Keratinocyte (primary cell): ENCODE measurements at regions not wholly inside any gene's neighbourhood (a gene's known extent, or its start where the extent isn't known, plus 50 kb on each side); places are given as distances from the start of the nearest gene placed in this dataset.

Source experiments
- DNase-seq: peaks from one replicate; pipeline ENCODE4 v3.0.0-alpha.2; 2011; ENCODE audit warnings: low read depth, missing footprints, low spot score
- FAIRE-seq: peaks from 2 replicates; lab custom pipeline; 2011; peaks lifted over from hg19 to GRCh38; lab: Jason Lieb, UNC
- H2AFZ ChIP-seq: 2 replicates; pipeline ENCODE4 v1.6.0; 2012; ENCODE audit warnings: low read length, control low read depth, inconsistent platforms; ENCODE audit not compliant: control insufficient read depth
- H3K27ac ChIP-seq: 2 replicates; pipeline ENCODE4 v1.5.1; 2011; ENCODE audit warnings: low read length; ENCODE audit not compliant: control insufficient read depth, insufficient read depth
- H3K27me3 ChIP-seq: 3 replicates; pipeline ENCODE4 v1.6.0; 2011; ENCODE audit warnings: low read length; ENCODE audit not compliant: control insufficient read depth, insufficient read depth; ENCODE audit errors: extremely low read depth
- H3K36me3 ChIP-seq, 2 experiments: 2 replicates in 1 of 2; 3 replicates in 1 of 2; pipeline ENCODE4 v1.5.1; 2011; ENCODE audit warnings: low read length in 2 of 2, mild to moderate bottlenecking in 1 of 2; ENCODE audit not compliant: control insufficient read depth in 2 of 2, insufficient read depth in 2 of 2; ENCODE audit errors: extremely low read depth in 1 of 2
- H3K4me1 ChIP-seq: 3 replicates; pipeline ENCODE4 v1.5.1; 2011; ENCODE audit warnings: low read length; ENCODE audit not compliant: control insufficient read depth, insufficient read depth; ENCODE audit errors: extremely low read depth
- H3K4me2 ChIP-seq: 3 replicates; pipeline ENCODE4 v1.6.0; 2011; ENCODE audit warnings: low read depth, low read length; ENCODE audit not compliant: control insufficient read depth, insufficient read depth; ENCODE audit errors: extremely low read depth
- H3K4me3 ChIP-seq, 3 experiments: fragments of 200-600 bp in 1 of 3; sonication (generic) in 1 of 3; 2 replicates in 2 of 3; 3 replicates in 1 of 3; pipeline ENCODE4 v1.5.1; 2011 to 2016; ENCODE audit warnings: low read length in 3 of 3, mild to moderate bottlenecking in 3 of 3, control low read depth in 2 of 3, inconsistent platforms in 1 of 3, low read depth in 1 of 3, mixed read lengths in 1 of 3, mixed run types in 1 of 3, moderate library complexity in 1 of 3; ENCODE audit not compliant: control insufficient read depth in 2 of 3, insufficient read depth in 2 of 3; ENCODE audit errors: extremely low read depth in 1 of 3
- H3K79me2 ChIP-seq: 2 replicates; pipeline ENCODE4 v1.6.0; 2012; ENCODE audit warnings: low read length; ENCODE audit not compliant: control insufficient read depth, insufficient read depth
- H3K9ac ChIP-seq: 3 replicates; pipeline ENCODE4 v1.6.0; 2011; ENCODE audit warnings: low read length; ENCODE audit not compliant: control insufficient read depth, insufficient read depth; ENCODE audit errors: extremely low read depth
- H3K9me1 ChIP-seq: 3 replicates; pipeline ENCODE4 v1.6.0; 2011; ENCODE audit warnings: low read length; ENCODE audit not compliant: control insufficient read depth, insufficient read depth; ENCODE audit errors: extremely low read depth
- H3K9me3 ChIP-seq: 2 replicates; pipeline ENCODE4 v1.5.1; 2012; ENCODE audit warnings: low read depth, low read length; ENCODE audit not compliant: control insufficient read depth
- H4K20me1 ChIP-seq: 3 replicates; pipeline ENCODE4 v1.6.0; 2011; ENCODE audit warnings: low read length; ENCODE audit not compliant: control insufficient read depth, insufficient read depth; ENCODE audit errors: extremely low read depth
- EZH2 ChIP-seq: IDR thresholded peaks from one replicate; pipeline ENCODE4 v1.6.1; 2012; ENCODE audit warnings: inconsistent platforms, mild to moderate bottlenecking, low read length, moderate library complexity
- dilution Hi-C: fragments of 300-500 bp; cut with MboI; formaldehyde crosslinking; loops from one replicate; pipeline ENCODE4 v1.7.0; 2020; ENCODE audit warnings: low sequenced_read_pairs; ENCODE audit not compliant: extremely low pct_ligation_motif_present
- TF ChIP-seq, protein P1 (sequence below), 3 experiments: IDR thresholded peaks in 1 of 3; conservative IDR thresholded peaks in 1 of 3; optimal IDR thresholded peaks in 1 of 3; 2 replicates in 2 of 3; 3 replicates in 1 of 3; pipeline versions ENCODE3 to v1.5.1; 2011; ENCODE audit warnings: low read length in 3 of 3, mild to moderate bottlenecking in 3 of 3, moderate library complexity in 2 of 3, control low read depth in 1 of 3, inconsistent platforms in 1 of 3; ENCODE audit not compliant: insufficient read depth in 2 of 3; ENCODE audit errors: extremely low read depth in 1 of 3

DNA sequence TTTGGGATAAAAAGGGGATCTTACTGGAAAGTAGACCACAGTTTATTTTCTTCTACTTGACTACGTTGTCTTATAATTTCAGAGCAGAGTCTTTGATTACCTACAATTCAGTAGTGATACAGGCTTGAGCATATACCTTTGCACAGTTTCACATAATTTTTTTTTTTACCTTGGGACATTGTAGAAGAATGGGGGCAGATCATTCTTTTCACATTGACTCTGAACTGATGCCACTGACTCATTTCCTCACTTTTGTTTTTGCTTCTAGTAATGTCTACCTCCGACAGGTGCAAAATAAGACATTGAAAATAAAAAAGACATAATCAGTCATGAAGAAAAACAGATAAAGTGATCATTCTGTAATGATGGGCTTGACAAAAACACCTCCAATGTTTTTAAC, 688.3 kb upstream of the CHORDC1 start:
- H3K36me3 ChIP-seq = no peaks in the 10 kb centered on the region
- no peaks in the 10 kb centered on the region for H3K9me1 ChIP-seq
- H3K4me3 ChIP-seq = no peak overlapping the region
- H3K27ac ChIP-seq = no peak overlapping the region
- no peaks in the 10 kb centered on the region for H4K20me1 ChIP-seq
- H3K9me3 ChIP-seq = no peaks in the 10 kb centered on the region
- dilution Hi-C loops = no loop called here
- no peaks in the 10 kb centered on the region for H3K27me3 ChIP-seq
- no peaks in the 10 kb centered on the region for H3K4me1 ChIP-seq
- no peak overlapping the region for H3K9ac ChIP-seq
- no peak overlapping the region for H3K4me2 ChIP-seq
- H2AFZ ChIP-seq = no peak overlapping the region
- no peaks in the 10 kb centered on the region for H3K79me2 ChIP-seq
- DNase-seq (no peak), FAIRE-seq (no peak)
- TF ChIP-seq, protein P1, sequence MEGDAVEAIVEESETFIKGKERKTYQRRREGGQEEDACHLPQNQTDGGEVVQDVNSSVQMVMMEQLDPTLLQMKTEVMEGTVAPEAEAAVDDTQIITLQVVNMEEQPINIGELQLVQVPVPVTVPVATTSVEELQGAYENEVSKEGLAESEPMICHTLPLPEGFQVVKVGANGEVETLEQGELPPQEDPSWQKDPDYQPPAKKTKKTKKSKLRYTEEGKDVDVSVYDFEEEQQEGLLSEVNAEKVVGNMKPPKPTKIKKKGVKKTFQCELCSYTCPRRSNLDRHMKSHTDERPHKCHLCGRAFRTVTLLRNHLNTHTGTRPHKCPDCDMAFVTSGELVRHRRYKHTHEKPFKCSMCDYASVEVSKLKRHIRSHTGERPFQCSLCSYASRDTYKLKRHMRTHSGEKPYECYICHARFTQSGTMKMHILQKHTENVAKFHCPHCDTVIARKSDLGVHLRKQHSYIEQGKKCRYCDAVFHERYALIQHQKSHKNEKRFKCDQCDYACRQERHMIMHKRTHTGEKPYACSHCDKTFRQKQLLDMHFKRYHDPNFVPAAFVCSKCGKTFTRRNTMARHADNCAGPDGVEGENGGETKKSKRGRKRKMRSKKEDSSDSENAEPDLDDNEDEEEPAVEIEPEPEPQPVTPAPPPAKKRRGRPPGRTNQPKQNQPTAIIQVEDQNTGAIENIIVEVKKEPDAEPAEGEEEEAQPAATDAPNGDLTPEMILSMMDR (optimal IDR thresholded peaks at IDR 0.05 in 1 of 3, IDR thresholded peaks at IDR 0.05 in 1 of 3, conservative IDR thresholded peaks at IDR 0.05 in 1 of 3; ENCODE audit: extremely low read depth in 1 of 3, insufficient read depth in 2 of 3, low read length in 3 of 3) = no peak

DNA sequence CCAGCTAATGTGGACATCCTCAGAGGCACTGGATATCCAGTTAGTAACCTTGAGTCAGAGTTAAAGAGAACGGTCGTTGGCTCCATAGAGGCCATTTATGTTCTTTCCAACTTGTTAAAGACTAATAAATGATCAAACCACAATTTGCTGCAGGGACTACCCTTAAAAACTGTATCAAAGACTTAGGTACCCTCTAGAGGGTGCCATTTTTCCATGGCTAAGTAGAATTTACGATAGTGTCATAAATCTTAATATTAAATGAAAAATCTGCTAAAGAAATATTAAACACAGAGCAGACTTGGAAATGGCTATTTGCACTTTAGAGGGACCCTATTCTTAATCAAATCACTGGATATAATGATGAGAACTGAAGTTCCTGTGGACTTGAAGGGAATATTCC, 685.2 kb upstream of the CHORDC1 start:
- Histone ChIP-seq H3K9me3 (no peaks in the 10 kb centered on the region), H3K4me2 (no peak overlapping the region), H3K9ac (no peak overlapping the region), H3K4me3 (no peak overlapping the region), H3K27me3 (no peaks in the 10 kb centered on the region), H3K27ac (no peak overlapping the region), H3K79me2 (no peaks in the 10 kb centered on the region), H4K20me1 (no peaks in the 10 kb centered on the region), H3K9me1 (no peaks in the 10 kb centered on the region), H2AFZ (no peak overlapping the region), H3K4me1 (no peaks in the 10 kb centered on the region), H3K36me3 (no peaks in the 10 kb centered on the region)
- FAIRE-seq = no peak
- dilution Hi-C loops = no loop called here
- DNase-seq = no peak
- no peak for TF ChIP-seq EZH2
- TF ChIP-seq, protein P1 (optimal IDR thresholded peaks at IDR 0.05 in 1 of 3, IDR thresholded peaks at IDR 0.05 in 1 of 3, conservative IDR thresholded peaks at IDR 0.05 in 1 of 3; ENCODE audit: extremely low read depth in 1 of 3, insufficient read depth in 2 of 3, low read length in 3 of 3) = no peak
